Endothelial cell of umbilical vein (primary cell): ENCODE measurements at regions not wholly inside any gene's neighbourhood (a gene's known extent, or its start where the extent isn't known, plus 50 kb on each side); places are given as distances from the start of the nearest gene placed in this dataset.
"Not testable (repeated sequence)": the region's sequence is repeated elsewhere in the genome, so short reads cannot be mapped to it uniquely, and the experiment has no call there.

Source experiments
- BruUV-seq: library from RNA; stranded (reverse); fragments of 400-500 nt; replicated peaks from 2 replicates; lab custom pipeline; 2021; lab: Mats Ljungman, UMichigan
- CTCF ChIA-PET: fragments of 300-600, 350-600 bp; sonication (Branson Sonifier 250); formaldehyde crosslinking; loops from one replicate; lab custom pipeline; 2021; ENCODE audit warnings: antibody characterized with exemption, inconsistent platforms; lab: Charles Lee
- POLR2A ChIA-PET: fragments of 300-600, 350-600 bp; sonication (Branson Sonifier 250); formaldehyde crosslinking; loops from one replicate; lab custom pipeline; 2021; ENCODE audit warnings: antibody characterized with exemption, inconsistent platforms; lab: Charles Lee
- DNase-seq: peaks from one replicate; pipeline ENCODE4 v3.0.0-alpha.2; 2011; ENCODE audit warnings: low read depth, low spot score
- FAIRE-seq: peaks from 2 replicates; lab custom pipeline; 2011; peaks lifted over from hg19 to GRCh38; lab: Jason Lieb, UNC
- H2AFZ ChIP-seq: 2 replicates; pipeline ENCODE4 v1.6.0; 2012; ENCODE audit warnings: low read depth, low read length, control low read depth, inconsistent platforms
- H3K27ac ChIP-seq: 2 replicates; pipeline ENCODE4 v1.5.1; 2011; ENCODE audit warnings: low read depth, mild to moderate bottlenecking, control low read depth, low read length, moderate library complexity; ENCODE audit not compliant: insufficient read depth
- H3K27me3 ChIP-seq, 2 experiments: 2 replicates each; pipeline versions ENCODE4 v1.6.0 to v1.6.1; 2011; ENCODE audit warnings: low read length in 2 of 2, mixed read lengths in 1 of 2; ENCODE audit not compliant: control insufficient read depth in 2 of 2, insufficient read depth in 2 of 2
- H3K36me3 ChIP-seq, 2 experiments: 2 replicates in 1 of 2; 3 replicates in 1 of 2; pipeline ENCODE4 v1.5.1; 2011; ENCODE audit warnings: low read length in 2 of 2, mild to moderate bottlenecking in 1 of 2, moderate library complexity in 1 of 2; ENCODE audit not compliant: control insufficient read depth in 2 of 2, insufficient read depth in 2 of 2; ENCODE audit errors: extremely low read depth in 1 of 2
- H3K4me1 ChIP-seq: 3 replicates; pipeline ENCODE4 v1.5.1; 2011; ENCODE audit warnings: mild to moderate bottlenecking, low read length; ENCODE audit not compliant: control insufficient read depth, insufficient read depth; ENCODE audit errors: extremely low read depth
- H3K4me2 ChIP-seq: 2 replicates; pipeline ENCODE4 v1.6.1; 2011; ENCODE audit warnings: low read length, control low read depth, mixed read lengths; ENCODE audit not compliant: insufficient read depth
- H3K4me3 ChIP-seq, 3 experiments: fragments of 200-600 bp in 1 of 3; sonication (generic), shearing (Covaris generic) in 1 of 3; replicated peaks in 1 of 3; 2 replicates each; pipeline ENCODE4 v1.5.1; 2011 to 2016; ENCODE audit warnings: control low read depth in 3 of 3, low read length in 3 of 3, mild to moderate bottlenecking in 2 of 3, inconsistent platforms in 1 of 3, low read depth in 1 of 3, moderate library complexity in 1 of 3; ENCODE audit not compliant: insufficient read depth in 1 of 3
- H3K79me2 ChIP-seq: 2 replicates; pipeline ENCODE4 v1.6.0; 2012; ENCODE audit warnings: low read length, inconsistent platforms; ENCODE audit not compliant: control insufficient read depth, insufficient read depth
- H3K9ac ChIP-seq: replicated peaks from 2 replicates; pipeline ENCODE3; 2011; ENCODE audit warnings: low read length, control low read depth; ENCODE audit not compliant: insufficient read depth; ENCODE audit errors: extremely low read depth
- H3K9me1 ChIP-seq: replicated peaks from 3 replicates; pipeline ENCODE4 v1.6.0; 2011; ENCODE audit warnings: mild to moderate bottlenecking, low read length; ENCODE audit not compliant: control insufficient read depth, insufficient read depth; ENCODE audit errors: extremely low read depth
- H3K9me3 ChIP-seq: replicated peaks from 2 replicates; pipeline ENCODE4 v1.5.1; 2012; ENCODE audit warnings: low read length, inconsistent platforms; ENCODE audit not compliant: control insufficient read depth, insufficient read depth
- H4K20me1 ChIP-seq: replicated peaks from 2 replicates; pipeline ENCODE3; 2011; ENCODE audit warnings: mild to moderate bottlenecking, low read length; ENCODE audit not compliant: control insufficient read depth, insufficient read depth; ENCODE audit errors: extremely low read depth
- CTCF ChIP-seq, 2 donors: IDR thresholded peaks; 1 replicate in 1 of 2; 2 replicates in 1 of 2; pipeline ENCODE4 v1.5.1; 2011; ENCODE audit warnings: low read length in 2 of 2, mild to moderate bottlenecking in 2 of 2, moderate library complexity in 2 of 2, control low read depth in 1 of 2, inconsistent platforms in 1 of 2, low read depth in 1 of 2; ENCODE audit not compliant: insufficient read depth in 1 of 2; ENCODE audit errors: extremely low read depth in 1 of 2
- EZH2 ChIP-seq: IDR thresholded peaks from 2 replicates; pipeline ENCODE4 v1.6.1; 2012; ENCODE audit warnings: borderline replicate concordance, low read depth, mild to moderate bottlenecking, moderate library complexity, low read length, inconsistent platforms; ENCODE audit not compliant: severe bottlenecking
- FOS ChIP-seq: IDR thresholded peaks from 2 replicates; pipeline ENCODE4 v1.6.1; 2011; ENCODE audit warnings: mild to moderate bottlenecking, low read length, moderate library complexity, borderline replicate concordance; ENCODE audit not compliant: insufficient read depth
- GATA2 ChIP-seq: IDR thresholded peaks from 2 replicates; pipeline ENCODE4 v1.7.0; 2011; ENCODE audit warnings: low read depth, mild to moderate bottlenecking, moderate library complexity, mixed read lengths, low read length; ENCODE audit not compliant: insufficient read length, insufficient read depth
- JUN ChIP-seq: IDR thresholded peaks from 2 replicates; pipeline ENCODE4 v1.6.1; 2011; ENCODE audit warnings: borderline replicate concordance, low read depth; ENCODE audit not compliant: insufficient read length, insufficient read depth
- MAX ChIP-seq: IDR thresholded peaks from 2 replicates; pipeline ENCODE4 v1.6.1; 2011; ENCODE audit not compliant: insufficient read depth, insufficient read length
- MYC ChIP-seq: IDR thresholded peaks from one replicate; pipeline ENCODE4 v1.6.1; 2011; ENCODE audit warnings: mild to moderate bottlenecking, low read depth, low read length
- POLR2A ChIP-seq: IDR thresholded peaks from 2 replicates; pipeline ENCODE4 v1.6.1; 2012; ENCODE audit warnings: low read depth, mild to moderate bottlenecking, control low read depth, low read length
- POLR2AphosphoS5 ChIP-seq: IDR thresholded peaks from 2 replicates; pipeline ENCODE4 v1.6.1; 2012; ENCODE audit warnings: low read depth, mild to moderate bottlenecking, control low read depth, low read length, moderate library complexity; ENCODE audit not compliant: insufficient read depth
- dilution Hi-C: fragments of 300-500 bp; cut with MboI; formaldehyde crosslinking; loops from one replicate; pipeline ENCODE4 v1.15.0; 2019; ENCODE audit warnings: low sequenced_read_pairs; ENCODE audit not compliant: extremely low pct_ligation_motif_present
- intact Hi-C: fragments of 100-400 bp; cut with micrococcal nuclease; formaldehyde crosslinking; loops from one replicate; pipeline ENCODE4 v1.10.0; 2022

- Histone ChIP-seq H2AFZ (no peak overlapping the region), H4K20me1 (no peaks in the 10 kb centered on the region), H3K36me3 (no peaks in the 10 kb centered on the region), H3K9me1 (no peaks in the 10 kb centered on the region), H3K27me3 (no peaks in the 10 kb centered on the region), H3K27ac (no peak overlapping the region), H3K9me3 (no peaks in the 10 kb centered on the region), H3K79me2 (no peaks in the 10 kb centered on the region), H3K4me1 (no peaks in the 10 kb centered on the region), H3K4me3 (no peak overlapping the region), H3K9ac (no peak overlapping the region), H3K4me2 (no peak overlapping the region)
- intact Hi-C loops (no loop called here), dilution Hi-C loops (no loop called here)
- ChIA-PET POLR2A (no interaction called here), CTCF (no interaction called here)
- no peak for DNase-seq
- no peak for TF ChIP-seq CTCF (IDR thresholded peaks at IDR 0.05; ENCODE audit: extremely low read depth in 1 of 2, insufficient read depth in 1 of 2, low read depth in 1 of 2, low read length in 2 of 2)
- TF ChIP-seq POLR2A: no peak
- no peak for TF ChIP-seq GATA2
- no peak for TF ChIP-seq MYC
- no peak for TF ChIP-seq MAX
- no peak for TF ChIP-seq POLR2AphosphoS5
- no peak for TF ChIP-seq EZH2
- TF ChIP-seq JUN: no peak
- TF ChIP-seq FOS: no peak
- no TSS peak for BruUV-seq
- no peak for FAIRE-seq
Measured at GRCh38 chrX:3175659-3176438, 134.6 kb downstream of the ARSF start.

GRCh38 chrX:3172156-3172555 is 130.9 kb downstream of the ARSF start:
- H3K9me1 ChIP-seq, H3K36me3 ChIP-seq, H3K9me3 ChIP-seq, BruUV-seq, H3K9ac ChIP-seq, H3K4me3 ChIP-seq, CTCF ChIA-PET, H3K4me2 ChIP-seq, dilution Hi-C loops, POLR2A ChIA-PET, H4K20me1 ChIP-seq, H3K79me2 ChIP-seq, H2AFZ ChIP-seq, intact Hi-C loops, H3K27me3 ChIP-seq, FAIRE-seq, DNase-seq, H3K4me1 ChIP-seq, H3K27ac ChIP-seq: not testable (repeated sequence)
